Liver (tissue), 8 donors: ENCODE measurements at regions not wholly inside any gene's neighbourhood (a gene's known extent, or its start where the extent isn't known, plus 50 kb on each side); places are given as distances from the start of the nearest gene placed in this dataset.

Experiments used
- DNase-seq: peaks from one replicate; pipeline ENCODE4 v3.0.0-alpha.2; 2017; ENCODE audit warnings: low spot score
- H3K27ac ChIP-seq, 2 donors: one replicate each; pipeline ENCODE4 v1.7.0; 2013; ENCODE audit warnings: inconsistent platforms in 2 of 2, low read length in 2 of 2, control low read depth in 1 of 2, low read depth in 1 of 2, mild to moderate bottlenecking in 1 of 2
- H3K27me3 ChIP-seq, 4 donors: one replicate each; pipeline versions ENCODE4 v1.6.1 to v1.7.0; 2013; ENCODE audit warnings: low read length in 3 of 4, inconsistent platforms in 1 of 4, mild to moderate bottlenecking in 1 of 4, moderate library complexity in 1 of 4; ENCODE audit not compliant: control insufficient read depth in 4 of 4, insufficient read depth in 4 of 4
- H3K36me3 ChIP-seq, 4 donors: one replicate each; pipeline versions ENCODE4 v1.6.1 to v1.7.0; 2013; ENCODE audit warnings: low read length in 3 of 4, mild to moderate bottlenecking in 3 of 4, low read depth in 1 of 4, moderate library complexity in 1 of 4; ENCODE audit not compliant: control insufficient read depth in 4 of 4, insufficient read depth in 3 of 4
- H3K4me1 ChIP-seq, 4 donors: one replicate each; pipeline versions ENCODE4 v1.6.1 to v1.7.0; 2013; ENCODE audit warnings: low read length in 3 of 4, mild to moderate bottlenecking in 3 of 4, moderate library complexity in 1 of 4; ENCODE audit not compliant: control insufficient read depth in 4 of 4, insufficient read depth in 4 of 4
- H3K4me3 ChIP-seq, 3 donors: one replicate each; pipeline versions ENCODE4 v1.6.1 to v1.7.0; 2013; ENCODE audit warnings: low read length in 3 of 3, control low read depth in 1 of 3, low read depth in 1 of 3, mild to moderate bottlenecking in 1 of 3
- H3K9ac ChIP-seq, 2 donors: one replicate each; pipeline ENCODE4 v1.7.0; 2013; ENCODE audit warnings: low read length in 2 of 2, mild to moderate bottlenecking in 2 of 2, moderate library complexity in 2 of 2, control low read depth in 1 of 2, low read depth in 1 of 2
- H3K9me3 ChIP-seq, 4 donors: one replicate each; pipeline versions ENCODE4 v1.6.1 to v1.7.0; 2013; ENCODE audit warnings: low read length in 3 of 4; ENCODE audit not compliant: control insufficient read depth in 4 of 4
- EGR1 ChIP-seq, 2 donors: IDR thresholded peaks; 2 replicates each; pipeline ENCODE4 v1.6.1; 2016 to 2018; ENCODE audit warnings: antibody characterized with exemption in 2 of 2, low read depth in 2 of 2
- FOXA1 ChIP-seq: IDR thresholded peaks from 2 replicates; pipeline ENCODE4 v1.6.1; 2016; ENCODE audit warnings: antibody characterized with exemption
- FOXA2 ChIP-seq: IDR thresholded peaks from 2 replicates; pipeline ENCODE4 v1.6.1; 2016; ENCODE audit warnings: antibody characterized with exemption
- GABPA ChIP-seq, 2 donors: IDR thresholded peaks in 1 of 2; conservative IDR thresholded peaks in 1 of 2; 2 replicates each; pipeline ENCODE4 v1.6.1; 2016; ENCODE audit warnings: antibody characterized with exemption in 2 of 2, mild to moderate bottlenecking in 1 of 2, moderate library complexity in 1 of 2
- HNF4A ChIP-seq, 2 donors: conservative IDR thresholded peaks; 2 replicates each; pipeline ENCODE4 v1.6.1; 2016; ENCODE audit warnings: antibody characterized with exemption in 2 of 2, mild to moderate bottlenecking in 2 of 2
- HNF4G ChIP-seq: IDR thresholded peaks from 2 replicates; pipeline ENCODE4 v1.6.1; 2016; ENCODE audit warnings: antibody characterized with exemption
- JUND ChIP-seq, 2 donors: IDR thresholded peaks; 2 replicates each; pipeline ENCODE4 v1.6.1; 2016; ENCODE audit warnings: antibody characterized with exemption in 2 of 2
- NR2F2 ChIP-seq: IDR thresholded peaks from 2 replicates; pipeline ENCODE4 v1.6.1; 2016; ENCODE audit warnings: antibody characterized with exemption
- RAD21 ChIP-seq, 2 donors: IDR thresholded peaks; 2 replicates each; pipeline ENCODE4 v1.6.1; 2016; ENCODE audit warnings: antibody characterized with exemption in 2 of 2, mild to moderate bottlenecking in 2 of 2
- RXRA ChIP-seq, 2 donors: IDR thresholded peaks; 2 replicates each; pipeline ENCODE4 v1.6.1; 2017 to 2018; ENCODE audit warnings: antibody characterized with exemption in 2 of 2, mild to moderate bottlenecking in 1 of 2
- SP1 ChIP-seq: IDR thresholded peaks from 2 replicates; pipeline ENCODE4 v1.6.1; 2018; ENCODE audit warnings: antibody characterized with exemption, mild to moderate bottlenecking
- TAF1 ChIP-seq: conservative IDR thresholded peaks from 2 replicates; pipeline ENCODE4 v1.6.1; 2016; ENCODE audit warnings: antibody characterized with exemption, mild to moderate bottlenecking
- YY1 ChIP-seq: IDR thresholded peaks from 2 replicates; pipeline ENCODE4 v1.6.1; 2016; ENCODE audit warnings: antibody characterized with exemption, mild to moderate bottlenecking
- WGBS: extraction: QIAGEN DNeasy Blood & Tissue Kit; methylation state at CpG from one replicate; pipeline ENCODE4 v1.1.7; 2013; 5-methylcytosine and 5-hydroxymethylcytosine counted together
- TF ChIP-seq, protein P1 (sequence below): IDR thresholded peaks from 2 replicates; pipeline ENCODE4 v1.6.1; 2016; ENCODE audit warnings: antibody characterized with exemption
- TF ChIP-seq, protein P2 (sequence below): IDR thresholded peaks from 2 replicates; pipeline ENCODE4 v1.6.1; 2016; ENCODE audit warnings: antibody characterized with exemption, mild to moderate bottlenecking
- TF ChIP-seq, protein P3 (sequence below): IDR thresholded peaks from 2 replicates; pipeline ENCODE4 v1.6.1; 2016; ENCODE audit warnings: antibody characterized with exemption
- TF ChIP-seq, protein P4 (sequence below): IDR thresholded peaks from 2 replicates; pipeline ENCODE4 v1.6.1; 2016; ENCODE audit warnings: antibody characterized with exemption
- TF ChIP-seq, protein P5 (sequence below): fragments of 150-350 bp; IDR thresholded peaks from 2 replicates; pipeline ENCODE4 v1.5.1; 2017; ENCODE audit warnings: improper control_type of control experiment, low read depth, low read length; ENCODE audit not compliant: missing input control
- donor health status: healthy.
- donor health status: healthy.
- donor health status: healthy.
- donor health status: healthy.
- donor health status: healthy.

DNA sequence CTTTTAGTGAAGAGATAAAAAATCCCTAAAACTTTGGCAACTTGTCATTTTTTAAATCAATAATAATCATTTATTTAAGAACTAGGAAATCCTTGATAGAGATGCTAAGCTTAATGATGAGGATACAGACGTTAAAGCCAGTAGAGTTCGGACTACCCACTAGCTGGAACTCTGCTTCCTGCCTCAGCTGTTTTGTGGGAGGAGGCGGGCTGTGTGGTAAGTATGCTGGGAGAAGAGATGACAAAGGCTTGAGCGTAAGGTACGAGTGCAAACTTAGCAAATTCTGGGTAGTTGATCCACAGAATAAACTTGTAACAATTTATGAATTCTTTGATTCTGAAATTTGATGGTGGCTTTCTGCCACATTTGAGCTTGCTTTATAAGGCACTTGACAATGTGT is 111.2 kb upstream of the NANOGP8 start:
- H3K36me3 ChIP-seq, result no peaks in the 10 kb centered on the region
- TF ChIP-seq JUND (IDR thresholded peaks at IDR 0.05) (no peak), NR2F2 (no peak), YY1 (no peak), EGR1 (IDR thresholded peaks at IDR 0.05; ENCODE audit: low read depth in 2 of 2) (no peak)
- TF ChIP-seq, protein P1, sequence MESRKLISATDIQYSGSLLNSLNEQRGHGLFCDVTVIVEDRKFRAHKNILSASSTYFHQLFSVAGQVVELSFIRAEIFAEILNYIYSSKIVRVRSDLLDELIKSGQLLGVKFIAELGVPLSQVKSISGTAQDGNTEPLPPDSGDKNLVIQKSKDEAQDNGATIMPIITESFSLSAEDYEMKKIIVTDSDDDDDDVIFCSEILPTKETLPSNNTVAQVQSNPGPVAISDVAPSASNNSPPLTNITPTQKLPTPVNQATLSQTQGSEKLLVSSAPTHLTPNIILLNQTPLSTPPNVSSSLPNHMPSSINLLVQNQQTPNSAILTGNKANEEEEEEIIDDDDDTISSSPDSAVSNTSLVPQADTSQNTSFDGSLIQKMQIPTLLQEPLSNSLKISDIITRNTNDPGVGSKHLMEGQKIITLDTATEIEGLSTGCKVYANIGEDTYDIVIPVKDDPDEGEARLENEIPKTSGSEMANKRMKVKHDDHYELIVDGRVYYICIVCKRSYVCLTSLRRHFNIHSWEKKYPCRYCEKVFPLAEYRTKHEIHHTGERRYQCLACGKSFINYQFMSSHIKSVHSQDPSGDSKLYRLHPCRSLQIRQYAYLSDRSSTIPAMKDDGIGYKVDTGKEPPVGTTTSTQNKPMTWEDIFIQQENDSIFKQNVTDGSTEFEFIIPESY, result no peak
- TF ChIP-seq, protein P2, sequence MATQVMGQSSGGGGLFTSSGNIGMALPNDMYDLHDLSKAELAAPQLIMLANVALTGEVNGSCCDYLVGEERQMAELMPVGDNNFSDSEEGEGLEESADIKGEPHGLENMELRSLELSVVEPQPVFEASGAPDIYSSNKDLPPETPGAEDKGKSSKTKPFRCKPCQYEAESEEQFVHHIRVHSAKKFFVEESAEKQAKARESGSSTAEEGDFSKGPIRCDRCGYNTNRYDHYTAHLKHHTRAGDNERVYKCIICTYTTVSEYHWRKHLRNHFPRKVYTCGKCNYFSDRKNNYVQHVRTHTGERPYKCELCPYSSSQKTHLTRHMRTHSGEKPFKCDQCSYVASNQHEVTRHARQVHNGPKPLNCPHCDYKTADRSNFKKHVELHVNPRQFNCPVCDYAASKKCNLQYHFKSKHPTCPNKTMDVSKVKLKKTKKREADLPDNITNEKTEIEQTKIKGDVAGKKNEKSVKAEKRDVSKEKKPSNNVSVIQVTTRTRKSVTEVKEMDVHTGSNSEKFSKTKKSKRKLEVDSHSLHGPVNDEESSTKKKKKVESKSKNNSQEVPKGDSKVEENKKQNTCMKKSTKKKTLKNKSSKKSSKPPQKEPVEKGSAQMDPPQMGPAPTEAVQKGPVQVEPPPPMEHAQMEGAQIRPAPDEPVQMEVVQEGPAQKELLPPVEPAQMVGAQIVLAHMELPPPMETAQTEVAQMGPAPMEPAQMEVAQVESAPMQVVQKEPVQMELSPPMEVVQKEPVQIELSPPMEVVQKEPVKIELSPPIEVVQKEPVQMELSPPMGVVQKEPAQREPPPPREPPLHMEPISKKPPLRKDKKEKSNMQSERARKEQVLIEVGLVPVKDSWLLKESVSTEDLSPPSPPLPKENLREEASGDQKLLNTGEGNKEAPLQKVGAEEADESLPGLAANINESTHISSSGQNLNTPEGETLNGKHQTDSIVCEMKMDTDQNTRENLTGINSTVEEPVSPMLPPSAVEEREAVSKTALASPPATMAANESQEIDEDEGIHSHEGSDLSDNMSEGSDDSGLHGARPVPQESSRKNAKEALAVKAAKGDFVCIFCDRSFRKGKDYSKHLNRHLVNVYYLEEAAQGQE, result no peak
- TF ChIP-seq, protein P3, sequence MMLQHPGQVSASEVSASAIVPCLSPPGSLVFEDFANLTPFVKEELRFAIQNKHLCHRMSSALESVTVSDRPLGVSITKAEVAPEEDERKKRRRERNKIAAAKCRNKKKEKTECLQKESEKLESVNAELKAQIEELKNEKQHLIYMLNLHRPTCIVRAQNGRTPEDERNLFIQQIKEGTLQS, result no peak
- H3K9ac ChIP-seq, result no peak overlapping the region
- peaks cover 0 to 10% (median 4%) of the 10 kb centered on the region in 4 donors for H3K9me3 ChIP-seq
- no peak overlapping the region for H3K27ac ChIP-seq
- no peak overlapping the region for H3K4me3 ChIP-seq
- DNase-seq, result no peak
- 93% methylated on average over 5 of the region's 5 CpGs for WGBS
- no peaks in the 10 kb centered on the region for H3K4me1 ChIP-seq
- H3K27me3 ChIP-seq, result no peaks in the 10 kb centered on the region

DNA sequence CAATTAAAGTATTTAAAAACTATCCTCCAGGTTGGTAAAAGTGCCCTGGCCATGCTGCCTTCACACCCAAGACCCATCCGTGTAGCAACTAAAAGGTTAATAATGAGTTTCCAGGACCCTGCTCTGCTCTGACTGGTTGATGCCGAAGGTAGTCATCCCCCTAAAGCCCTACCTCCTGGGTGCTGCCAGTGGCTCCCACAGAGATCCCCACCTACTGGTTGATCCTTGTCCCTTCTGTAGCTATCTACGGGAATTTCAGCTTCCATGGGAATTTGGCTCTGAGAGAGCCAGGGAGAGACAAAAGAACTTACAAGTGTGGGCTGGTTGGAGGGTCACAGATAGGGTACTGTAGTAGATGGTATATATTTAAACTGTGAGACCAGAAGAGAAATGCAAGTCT is 110.6 kb upstream of the NANOGP8 start:
- no peak for DNase-seq
- 94% methylated on average over 3 of the region's 3 CpGs for WGBS
- no peaks in the 10 kb centered on the region for H3K36me3 ChIP-seq
- H3K9ac ChIP-seq, result no peak overlapping the region
- TF ChIP-seq, protein P4, sequence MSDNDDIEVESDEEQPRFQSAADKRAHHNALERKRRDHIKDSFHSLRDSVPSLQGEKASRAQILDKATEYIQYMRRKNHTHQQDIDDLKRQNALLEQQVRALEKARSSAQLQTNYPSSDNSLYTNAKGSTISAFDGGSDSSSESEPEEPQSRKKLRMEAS, result no peak
- TF ChIP-seq GABPA (IDR thresholded peaks at IDR 0.05 in 1 of 2, conservative IDR thresholded peaks at IDR 0.05 in 1 of 2) (no peak), EGR1 (IDR thresholded peaks at IDR 0.05; ENCODE audit: low read depth in 2 of 2) (no peak), YY1 (no peak), JUND (IDR thresholded peaks at IDR 0.05) (no peak), HNF4G (no peak), RXRA (IDR thresholded peaks at IDR 0.05) (no peak), HNF4A (conservative IDR thresholded peaks at IDR 0.05) (no peak), NR2F2 (no peak), RAD21 (IDR thresholded peaks at IDR 0.05) (no peak), FOXA1 (no peak), FOXA2 (no peak), SP1 (no peak), TAF1 (no peak)
- TF ChIP-seq, protein P3, result no peak
- TF ChIP-seq, protein P1, result no peak
- TF ChIP-seq, protein P2, result no peak
- TF ChIP-seq, protein P5, sequence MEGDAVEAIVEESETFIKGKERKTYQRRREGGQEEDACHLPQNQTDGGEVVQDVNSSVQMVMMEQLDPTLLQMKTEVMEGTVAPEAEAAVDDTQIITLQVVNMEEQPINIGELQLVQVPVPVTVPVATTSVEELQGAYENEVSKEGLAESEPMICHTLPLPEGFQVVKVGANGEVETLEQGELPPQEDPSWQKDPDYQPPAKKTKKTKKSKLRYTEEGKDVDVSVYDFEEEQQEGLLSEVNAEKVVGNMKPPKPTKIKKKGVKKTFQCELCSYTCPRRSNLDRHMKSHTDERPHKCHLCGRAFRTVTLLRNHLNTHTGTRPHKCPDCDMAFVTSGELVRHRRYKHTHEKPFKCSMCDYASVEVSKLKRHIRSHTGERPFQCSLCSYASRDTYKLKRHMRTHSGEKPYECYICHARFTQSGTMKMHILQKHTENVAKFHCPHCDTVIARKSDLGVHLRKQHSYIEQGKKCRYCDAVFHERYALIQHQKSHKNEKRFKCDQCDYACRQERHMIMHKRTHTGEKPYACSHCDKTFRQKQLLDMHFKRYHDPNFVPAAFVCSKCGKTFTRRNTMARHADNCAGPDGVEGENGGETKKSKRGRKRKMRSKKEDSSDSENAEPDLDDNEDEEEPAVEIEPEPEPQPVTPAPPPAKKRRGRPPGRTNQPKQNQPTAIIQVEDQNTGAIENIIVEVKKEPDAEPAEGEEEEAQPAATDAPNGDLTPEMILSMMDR, result no peak
- H3K4me3 ChIP-seq, result no peak overlapping the region
- no peaks in the 10 kb centered on the region for H3K4me1 ChIP-seq
- H3K9me3 ChIP-seq, result peaks cover 0 to 13% (median 5%) of the 10 kb centered on the region in 4 donors
- H3K27ac ChIP-seq, result no peak overlapping the region
- H3K27me3 ChIP-seq, result no peaks in the 10 kb centered on the region
